ENCODE measurements at regions not wholly inside any gene's neighbourhood (a gene's known extent, or its start where the extent isn't known, plus 50 kb on each side); places are given as distances from the start of the nearest gene placed in this dataset.

- H4K8ac ChIP-seq (ENCODE audit: low read depth in 2 of 2, low read length in 2 of 2): no peak overlapping the region
Measured at GRCh38 chr10:124239696-124240095, 146.3 kb upstream of the CHST15 start.

More at GRCh38 chr10:124239696-124240095, 146.3 kb upstream of the CHST15 start:
- no peak overlapping the region for H2BK5ac ChIP-seq (ENCODE audit: low read depth, low read length, poor library complexity, severe bottlenecking)
- H2AK9ac ChIP-seq (replicated peaks; ENCODE audit: low read depth, low read length, poor library complexity): no peak overlapping the region
- no peak overlapping the region for H2BK20ac ChIP-seq (ENCODE audit: low read depth, low read length)
- no peak overlapping the region for H2BK15ac ChIP-seq (ENCODE audit: low read depth, low read length)
- H3K14ac ChIP-seq (replicated peaks; ENCODE audit: low read depth, low read length): no peak overlapping the region
- dilution Hi-C loops (cut with HindIII; ENCODE audit: low sequenced_read_pairs, unreplicated experiment) (no loop called here), intact Hi-C loops (cut with micrococcal nuclease) (no loop called here), in situ Hi-C loops (cut with MboI; ENCODE audit: low sequenced_read_pairs) (no loop called here)
- no peak overlapping the region for H4K5ac ChIP-seq (ENCODE audit: low read depth, low read length)
- ChIA-PET POLR2A (ENCODE audit: unreplicated experiment) (no interaction called here), CTCF (no interaction called here)
- no peaks in the 10 kb centered on the region for H3K36me3 ChIP-seq (ENCODE audit: control insufficient read depth, insufficient read depth, low read length)
- peaks cover 17% of the 10 kb centered on the region for H3K9me3 ChIP-seq (ENCODE audit: control insufficient read depth, insufficient read depth, low read length)
- no peak overlapping the region for H3K4me3 ChIP-seq (ENCODE audit: insufficient read depth, low read depth, low read length)
- no peak overlapping the region for H3K18ac ChIP-seq (ENCODE audit: low read depth, low read length)
- H2AFZ ChIP-seq (replicated peaks; ENCODE audit: low read length, poor library complexity): no peak overlapping the region
- H3K9ac ChIP-seq (ENCODE audit: low read depth, low read length): no peak overlapping the region
- no peaks in the 10 kb centered on the region for H3K79me1 ChIP-seq (ENCODE audit: low read depth in 1 of 2, low read length in 2 of 2)
- TF ChIP-seq RFX5 (IDR thresholded peaks at IDR 0.05; ENCODE audit: low read depth, low read length) (no peak), RAD21 (IDR thresholded peaks at IDR 0.05; ENCODE audit: low read length) (no peak), CEBPB (IDR thresholded peaks at IDR 0.05; ENCODE audit: low read depth, low read length) (no peak), MAZ (IDR thresholded peaks at IDR 0.05; ENCODE audit: borderline replicate concordance, low read depth, low read length) (no peak), USF2 (IDR thresholded peaks at IDR 0.05; ENCODE audit: low read depth, low read length) (no peak), MAFK (IDR thresholded peaks at IDR 0.05; ENCODE audit: low read depth, low read length) (no peak), RCOR1 (IDR thresholded peaks at IDR 0.05; ENCODE audit: insufficient replicate concordance, low read length) (no peak), SMC3 (IDR thresholded peaks at IDR 0.05; ENCODE audit: low read depth, low read length) (no peak)
- TF ChIP-seq, protein P1, sequence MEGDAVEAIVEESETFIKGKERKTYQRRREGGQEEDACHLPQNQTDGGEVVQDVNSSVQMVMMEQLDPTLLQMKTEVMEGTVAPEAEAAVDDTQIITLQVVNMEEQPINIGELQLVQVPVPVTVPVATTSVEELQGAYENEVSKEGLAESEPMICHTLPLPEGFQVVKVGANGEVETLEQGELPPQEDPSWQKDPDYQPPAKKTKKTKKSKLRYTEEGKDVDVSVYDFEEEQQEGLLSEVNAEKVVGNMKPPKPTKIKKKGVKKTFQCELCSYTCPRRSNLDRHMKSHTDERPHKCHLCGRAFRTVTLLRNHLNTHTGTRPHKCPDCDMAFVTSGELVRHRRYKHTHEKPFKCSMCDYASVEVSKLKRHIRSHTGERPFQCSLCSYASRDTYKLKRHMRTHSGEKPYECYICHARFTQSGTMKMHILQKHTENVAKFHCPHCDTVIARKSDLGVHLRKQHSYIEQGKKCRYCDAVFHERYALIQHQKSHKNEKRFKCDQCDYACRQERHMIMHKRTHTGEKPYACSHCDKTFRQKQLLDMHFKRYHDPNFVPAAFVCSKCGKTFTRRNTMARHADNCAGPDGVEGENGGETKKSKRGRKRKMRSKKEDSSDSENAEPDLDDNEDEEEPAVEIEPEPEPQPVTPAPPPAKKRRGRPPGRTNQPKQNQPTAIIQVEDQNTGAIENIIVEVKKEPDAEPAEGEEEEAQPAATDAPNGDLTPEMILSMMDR (conservative IDR thresholded peaks at IDR 0.05; ENCODE audit: low read depth, low read length): no peak
- no TSS peak for BruUV-seq (replicated peaks)
- H2AK5ac ChIP-seq (ENCODE audit: low read depth, low read length): no peak overlapping the region
- no peak for DNase-seq
- H3K27ac ChIP-seq (ENCODE audit: insufficient read depth, low read length): no peak overlapping the region
- H4K20me1 ChIP-seq (ENCODE audit: insufficient read depth, low read length): no peaks in the 10 kb centered on the region
- H3K4me2 ChIP-seq (ENCODE audit: low read depth, low read length): no peak overlapping the region
- H2BK120ac ChIP-seq (ENCODE audit: low read depth, low read length): no peak overlapping the region
- no peaks in the 10 kb centered on the region for H3K9me1 ChIP-seq (ENCODE audit: insufficient read depth, low read length)
- H3K4ac ChIP-seq (ENCODE audit: low read depth, low read length): no peak overlapping the region
- ATAC-seq (ENCODE audit: low read depth): no peak
- H4K91ac ChIP-seq (ENCODE audit: insufficient read depth, low read depth, low read length): no peak overlapping the region
- H3K56ac ChIP-seq (ENCODE audit: extremely low read depth, insufficient read depth, low read length): no peak overlapping the region
- H3K23ac ChIP-seq (ENCODE audit: low read depth, low read length): no peak overlapping the region
- WGBS, 2 experiments (ENCODE audit: extremely low coverage in 2 of 2, insufficient read length in 1 of 2): 67% methylated on average over 6 of the region's 13 CpGs; no CpG with 5 or more reads in 1 of the 2 experiments
- no peaks in the 10 kb centered on the region for H3K4me1 ChIP-seq (ENCODE audit: control insufficient read depth, insufficient read depth, low read length)
- H3K27me3 ChIP-seq (ENCODE audit: control insufficient read depth, insufficient read depth, low read length): no peaks in the 10 kb centered on the region
